ENCODE measurements at regions not wholly inside any gene's neighbourhood (a gene's known extent, or its start where the extent isn't known, plus 50 kb on each side); places are given as distances from the start of the nearest gene placed in this dataset.

- H3K36me3 ChIP-seq (replicated peaks; ENCODE audit: control insufficient read depth, insufficient read depth, low read length) = no peaks in the 10 kb centered on the region
- H3K4me3 ChIP-seq (ENCODE audit: insufficient read depth, low read depth, low read length) = no peak overlapping the region
- no peaks in the 10 kb centered on the region for H3K27me3 ChIP-seq (ENCODE audit: control insufficient read depth, insufficient read depth, low read length)
- DNase-seq = no peak
Observed at GRCh38 chr6:15770347-15771143, 107.7 kb upstream of the DTNBP1 start.

- H3K36me3 ChIP-seq (replicated peaks; ENCODE audit: control insufficient read depth, insufficient read depth, low read length) = no peaks in the 10 kb centered on the region
- DNase-seq = no peak
Observed at GRCh38 chr6:15769511-15770018, 106.7 kb upstream of the DTNBP1 start.

GRCh38 chr6:15768999-15769398 lies 106.2 kb upstream of the DTNBP1 start:
- no peaks in the 10 kb centered on the region for H3K36me3 ChIP-seq (replicated peaks; ENCODE audit: control insufficient read depth, insufficient read depth, low read length)
- H3K27me3 ChIP-seq (ENCODE audit: control insufficient read depth, insufficient read depth, low read length) = no peaks in the 10 kb centered on the region
- DNase-seq = no peak
- no peak overlapping the region for H3K4me3 ChIP-seq (ENCODE audit: insufficient read depth, low read depth, low read length)

More at GRCh38 chr6:15769511-15770018, 106.7 kb upstream of the DTNBP1 start:
- Histone ChIP-seq H3K4me3 (ENCODE audit: insufficient read depth, low read depth, low read length) (no peak overlapping the region), H3K27me3 (ENCODE audit: control insufficient read depth, insufficient read depth, low read length) (no peaks in the 10 kb centered on the region)

- DNase-seq = peak; percentile 41
Observed at GRCh38 chr6:15763837-15764236, 101.0 kb upstream of the DTNBP1 start.

GRCh38 chr6:15763364-15763763 lies 100.5 kb upstream of the DTNBP1 start:
- Histone ChIP-seq H3K4me3 (ENCODE audit: insufficient read depth, low read depth, low read length) (no peak overlapping the region), H3K27me3 (ENCODE audit: control insufficient read depth, insufficient read depth, low read length) (no peaks in the 10 kb centered on the region), H3K36me3 (replicated peaks; ENCODE audit: control insufficient read depth, insufficient read depth, low read length) (no peaks in the 10 kb centered on the region)
- DNase-seq = no peak

More at GRCh38 chr6:15763837-15764236, 101.0 kb upstream of the DTNBP1 start:
- H3K4me3 ChIP-seq (ENCODE audit: insufficient read depth, low read depth, low read length) = no peak overlapping the region
- H3K27me3 ChIP-seq (ENCODE audit: control insufficient read depth, insufficient read depth, low read length) = no peaks in the 10 kb centered on the region
- H3K36me3 ChIP-seq (replicated peaks; ENCODE audit: control insufficient read depth, insufficient read depth, low read length) = no peaks in the 10 kb centered on the region

GRCh38 chr6:15761045-15761502 lies 98.2 kb upstream of the DTNBP1 start:
- Histone ChIP-seq H3K4me3 (ENCODE audit: insufficient read depth, low read depth, low read length) (no peak overlapping the region), H3K27me3 (ENCODE audit: control insufficient read depth, insufficient read depth, low read length) (no peaks in the 10 kb centered on the region), H3K36me3 (replicated peaks; ENCODE audit: control insufficient read depth, insufficient read depth, low read length) (no peaks in the 10 kb centered on the region)
- no peak for DNase-seq

- DNase-seq = no peak
- no peaks in the 10 kb centered on the region for H3K36me3 ChIP-seq (replicated peaks; ENCODE audit: control insufficient read depth, insufficient read depth, low read length)
- H3K27me3 ChIP-seq (ENCODE audit: control insufficient read depth, insufficient read depth, low read length) = no peaks in the 10 kb centered on the region
- H3K4me3 ChIP-seq (ENCODE audit: insufficient read depth, low read depth, low read length) = no peak overlapping the region
Observed at GRCh38 chr6:15758631-15759215, 95.9 kb upstream of the DTNBP1 start.

GRCh38 chr6:15755526-15755925 lies 92.7 kb upstream of the DTNBP1 start:
- Histone ChIP-seq H3K27me3 (ENCODE audit: control insufficient read depth, insufficient read depth, low read length) (no peaks in the 10 kb centered on the region), H3K36me3 (replicated peaks; ENCODE audit: control insufficient read depth, insufficient read depth, low read length) (no peaks in the 10 kb centered on the region), H3K4me3 (ENCODE audit: insufficient read depth, low read depth, low read length) (no peak overlapping the region)
- DNase-seq = no peak

- H3K36me3 ChIP-seq (replicated peaks; ENCODE audit: control insufficient read depth, insufficient read depth, low read length) = no peaks in the 10 kb centered on the region
- no peaks in the 10 kb centered on the region for H3K27me3 ChIP-seq (ENCODE audit: control insufficient read depth, insufficient read depth, low read length)
- no peak overlapping the region for H3K4me3 ChIP-seq (ENCODE audit: insufficient read depth, low read depth, low read length)
- DNase-seq = no peak
Observed at GRCh38 chr6:15754706-15755079, 91.9 kb upstream of the DTNBP1 start.

- Histone ChIP-seq H3K36me3 (replicated peaks; ENCODE audit: control insufficient read depth, insufficient read depth, low read length) (no peaks in the 10 kb centered on the region), H3K4me3 (ENCODE audit: insufficient read depth, low read depth, low read length) (no peak overlapping the region), H3K27me3 (ENCODE audit: control insufficient read depth, insufficient read depth, low read length) (no peaks in the 10 kb centered on the region)
- DNase-seq = peak; percentile 37
Observed at GRCh38 chr6:15754035-15754705, 91.3 kb upstream of the DTNBP1 start.

GRCh38 chr6:15752820-15753219 lies 90.0 kb upstream of the DTNBP1 start:
- H3K27me3 ChIP-seq (ENCODE audit: control insufficient read depth, insufficient read depth, low read length) = no peaks in the 10 kb centered on the region
- peak; percentile 52 for DNase-seq
- no peak overlapping the region for H3K4me3 ChIP-seq (ENCODE audit: insufficient read depth, low read depth, low read length)
- no peaks in the 10 kb centered on the region for H3K36me3 ChIP-seq (replicated peaks; ENCODE audit: control insufficient read depth, insufficient read depth, low read length)

- H3K27me3 ChIP-seq (ENCODE audit: control insufficient read depth, insufficient read depth, low read length) = no peaks in the 10 kb centered on the region
- no peak for DNase-seq
- H3K4me3 ChIP-seq (ENCODE audit: insufficient read depth, low read depth, low read length) = no peak overlapping the region
- H3K36me3 ChIP-seq (replicated peaks; ENCODE audit: control insufficient read depth, insufficient read depth, low read length) = no peaks in the 10 kb centered on the region
Observed at GRCh38 chr6:15751721-15752350, 89.0 kb upstream of the DTNBP1 start.

GRCh38 chr6:15748341-15748740 lies 85.5 kb upstream of the DTNBP1 start:
- no peak for DNase-seq
- no peaks in the 10 kb centered on the region for H3K36me3 ChIP-seq (replicated peaks; ENCODE audit: control insufficient read depth, insufficient read depth, low read length)
- H3K4me3 ChIP-seq (ENCODE audit: insufficient read depth, low read depth, low read length) = no peak overlapping the region
- H3K27me3 ChIP-seq (ENCODE audit: control insufficient read depth, insufficient read depth, low read length) = no peaks in the 10 kb centered on the region

- no peak for DNase-seq
- Histone ChIP-seq H3K4me3 (ENCODE audit: insufficient read depth, low read depth, low read length) (no peak overlapping the region), H3K36me3 (replicated peaks; ENCODE audit: control insufficient read depth, insufficient read depth, low read length) (no peaks in the 10 kb centered on the region), H3K27me3 (ENCODE audit: control insufficient read depth, insufficient read depth, low read length) (no peaks in the 10 kb centered on the region)
Observed at GRCh38 chr6:15747354-15747883, 84.6 kb upstream of the DTNBP1 start.
